Sigmoid colon (tissue), 4 donors: ENCODE measurements at regions not wholly inside any gene's neighbourhood (a gene's known extent, or its start where the extent isn't known, plus 50 kb on each side); places are given as distances from the start of the nearest gene placed in this dataset.

Experiments
- CTCF ChIP-seq, 4 experiments: fragments of 450-650 bp in 3 of 4; fragments of 200-600 bp in 1 of 4; IDR thresholded peaks; one replicate each; pipeline ENCODE4 v1.5.1; 2016 to 2019; ENCODE audit warnings: antibody characterized with exemption in 4 of 4, mild to moderate bottlenecking in 3 of 4, moderate library complexity in 2 of 4
- POLR2AphosphoS5 ChIP-seq, 4 donors: sonication (generic); formaldehyde crosslinking; IDR thresholded peaks; one replicate each; pipeline ENCODE4 v1.6.1; 2017; ENCODE audit warnings: antibody characterized with exemption in 4 of 4

- TF ChIP-seq CTCF (IDR thresholded peaks at IDR 0.05) (no peak), POLR2AphosphoS5 (IDR thresholded peaks at IDR 0.05) (no peak)
Observed at GRCh38 chr10:21238717-21239116, 286.8 kb downstream of the SKIDA1 start.
